ENCODE measurements at regions not wholly inside any gene's neighbourhood (a gene's known extent, or its start where the extent isn't known, plus 50 kb on each side); places are given as distances from the start of the nearest gene placed in this dataset.

DNA sequence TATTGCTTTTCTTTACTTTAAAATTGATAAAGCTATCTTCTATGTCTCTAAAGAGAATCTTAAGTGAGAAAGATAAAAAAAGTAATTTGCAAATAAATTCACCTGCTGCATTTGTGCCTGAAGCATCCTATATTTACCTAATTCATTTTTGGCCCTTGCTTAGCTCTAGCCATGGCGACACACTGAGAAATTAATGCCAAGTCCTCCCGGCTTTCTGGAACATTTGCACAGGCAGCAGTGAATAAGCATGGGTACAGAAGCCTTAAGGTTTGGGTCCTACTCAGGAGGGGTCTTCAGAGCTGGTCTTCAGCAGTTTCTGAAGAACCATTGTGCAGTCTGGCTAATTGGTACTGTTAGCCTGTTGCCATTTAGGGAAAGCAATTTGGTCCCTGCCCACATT lies 73.9 kb upstream of the ZEB2 start:
- DNase-seq = no peak

DNA sequence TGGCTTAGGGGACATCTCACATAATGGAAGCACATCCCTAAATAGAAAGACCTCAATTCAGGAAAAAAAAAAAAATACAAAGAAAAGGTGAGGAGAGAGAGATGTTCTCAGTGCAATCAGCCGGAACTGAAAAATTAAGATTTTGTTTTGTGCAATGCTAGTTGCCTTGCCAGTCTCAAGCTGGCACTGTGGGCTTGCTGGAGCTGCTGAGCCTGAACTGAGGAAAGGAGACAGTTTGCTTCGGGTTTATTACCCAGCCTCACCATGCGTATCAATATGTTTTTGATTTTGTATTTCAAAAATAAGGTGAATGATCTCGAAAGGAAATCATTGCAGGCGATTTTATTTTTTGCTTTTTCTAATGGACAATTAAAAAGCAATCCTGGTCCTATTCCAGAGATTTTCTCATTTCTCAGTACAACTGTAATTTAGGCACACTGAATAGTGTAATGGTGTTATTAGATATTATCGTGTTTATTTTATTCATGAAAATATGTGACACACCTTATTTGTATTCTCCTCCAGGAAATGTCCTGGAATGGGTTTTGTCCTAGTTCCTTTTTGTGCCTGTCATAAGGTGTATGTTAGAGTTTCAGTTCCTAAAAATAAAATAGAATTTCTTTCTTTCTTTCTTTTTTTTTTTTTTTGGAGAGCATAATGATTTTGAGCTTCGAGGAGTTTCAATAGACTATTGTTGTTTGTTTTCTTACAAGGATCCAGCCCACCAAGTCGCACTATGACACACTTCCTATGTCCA lies 72.8 kb upstream of the ZEB2 start:
- DNase-seq = no peak

DNA sequence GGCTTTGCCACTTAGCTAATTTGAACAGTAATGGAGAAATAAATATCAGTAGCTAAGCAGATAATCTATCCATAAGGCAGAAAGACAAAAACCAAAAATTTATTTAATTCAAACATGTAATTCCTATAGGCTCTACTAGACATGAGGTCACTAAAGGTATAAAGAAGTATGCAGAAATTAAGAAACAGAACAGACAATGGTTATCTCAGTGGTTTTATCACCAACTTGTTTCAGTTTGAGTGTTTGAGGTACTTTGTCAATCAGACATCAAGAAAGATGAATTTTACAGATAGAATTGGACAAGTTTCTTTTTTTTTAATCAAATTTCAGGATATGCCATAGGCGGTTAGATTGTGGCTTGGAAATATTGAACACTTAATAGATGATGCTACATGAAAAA lies 67.4 kb upstream of the ZEB2 start:
- no peak for DNase-seq

DNA sequence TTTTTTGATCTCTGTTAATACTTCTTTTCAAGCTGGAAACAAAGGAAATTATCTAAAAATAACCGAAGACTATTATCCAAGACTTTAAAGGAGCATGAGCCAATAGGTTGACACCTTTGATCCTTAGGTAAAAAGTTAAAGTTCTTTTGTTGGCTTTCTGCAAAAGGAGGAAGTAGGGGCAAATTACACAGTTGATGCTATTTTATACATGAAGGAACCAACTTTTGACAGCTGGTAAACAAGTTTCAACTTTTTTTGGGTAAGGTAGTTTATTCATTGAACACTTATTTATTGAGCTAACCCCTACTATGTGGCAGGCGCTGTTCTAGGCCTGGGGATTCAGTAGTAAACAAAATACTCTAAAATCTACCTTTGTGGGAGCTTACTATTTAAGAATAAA lies 66.6 kb upstream of the ZEB2 start:
- no peak for DNase-seq

DNA sequence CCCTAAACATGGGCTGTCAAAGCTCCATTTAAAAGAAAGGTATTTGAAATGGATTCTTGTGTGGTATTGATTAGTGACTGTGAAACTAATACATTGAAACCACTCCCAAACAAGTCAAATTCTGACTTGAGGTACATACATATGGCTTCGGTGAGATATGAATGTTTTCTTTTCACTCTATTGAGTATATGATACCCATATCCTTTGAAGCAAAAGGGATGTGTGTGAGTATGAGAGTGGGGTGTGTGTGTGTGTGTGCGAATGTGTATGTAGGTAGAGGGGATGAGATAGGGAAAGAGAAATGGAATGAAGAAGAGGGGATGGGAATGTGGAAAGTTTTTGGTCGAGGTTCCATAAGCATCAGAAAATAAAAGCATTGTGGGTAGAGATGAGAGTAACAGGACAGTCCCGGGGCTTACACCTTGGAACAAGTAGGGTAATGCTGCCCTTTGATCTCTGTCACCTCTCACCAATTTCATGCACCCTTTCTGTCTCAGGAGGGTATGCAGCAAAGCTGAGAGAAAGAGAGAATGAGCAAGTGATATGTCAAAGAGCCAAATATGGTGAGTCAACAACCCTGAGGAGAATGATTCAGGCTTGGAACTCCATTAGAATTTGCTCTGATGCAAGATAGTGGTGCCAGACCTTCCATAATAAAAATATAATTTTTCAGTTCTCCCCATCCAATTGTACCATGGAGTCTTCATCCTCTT lies 64.0 kb upstream of the ZEB2 start:
- DNase-seq = no peak

DNA sequence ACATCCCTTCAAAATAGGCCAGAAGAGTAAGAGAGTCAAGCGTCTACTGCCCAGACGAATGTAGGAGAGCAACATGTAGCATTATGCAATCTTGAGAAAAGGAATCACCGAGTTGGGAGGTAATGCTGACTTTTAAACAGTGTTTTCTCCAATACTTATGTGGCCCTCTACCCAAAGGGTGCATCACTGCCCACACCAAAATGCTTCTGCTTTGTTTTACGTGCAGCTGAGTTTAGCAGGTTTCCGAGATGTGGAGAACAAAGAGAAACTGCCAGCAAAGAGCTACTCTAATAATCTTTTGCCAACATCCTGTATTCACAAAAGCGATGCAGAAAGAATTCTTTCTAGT lies 63.4 kb upstream of the ZEB2 start:
- no peak for DNase-seq

DNA sequence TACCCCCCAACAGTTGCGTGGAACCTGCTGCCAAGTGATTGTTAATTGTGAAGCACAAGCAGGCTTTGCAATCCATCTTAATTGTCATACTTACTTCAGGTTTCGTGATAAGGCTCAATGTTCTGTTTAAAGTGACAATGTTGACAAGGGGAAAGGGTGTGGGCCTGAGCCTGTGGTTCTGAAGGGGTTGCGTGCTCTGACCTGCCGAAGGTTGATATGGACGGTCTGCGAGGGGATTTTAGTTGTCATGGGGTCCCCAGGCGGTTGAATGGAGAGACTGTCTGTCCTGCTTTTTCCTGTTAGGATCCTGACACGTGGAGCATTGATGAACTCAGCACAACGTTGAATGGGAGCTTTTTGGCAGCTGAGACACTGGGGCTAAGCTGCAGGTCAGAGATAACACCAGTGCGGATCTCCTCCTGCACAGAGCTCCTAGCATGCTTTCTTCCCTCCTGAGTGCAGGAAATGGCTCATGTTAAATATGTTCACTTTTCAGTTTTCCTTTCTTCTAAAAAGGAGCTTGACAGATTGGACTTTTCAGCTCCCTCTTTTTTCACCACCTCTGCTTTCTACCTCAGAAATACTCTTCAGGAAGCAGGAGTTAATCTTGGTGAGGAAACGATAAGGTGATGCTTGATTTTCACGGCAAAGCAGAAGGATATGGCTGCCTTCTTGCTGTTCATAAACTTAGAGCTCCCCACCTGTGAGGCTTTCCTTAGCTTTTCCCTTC lies 62.9 kb upstream of the ZEB2 start:
- no peak for DNase-seq

DNA sequence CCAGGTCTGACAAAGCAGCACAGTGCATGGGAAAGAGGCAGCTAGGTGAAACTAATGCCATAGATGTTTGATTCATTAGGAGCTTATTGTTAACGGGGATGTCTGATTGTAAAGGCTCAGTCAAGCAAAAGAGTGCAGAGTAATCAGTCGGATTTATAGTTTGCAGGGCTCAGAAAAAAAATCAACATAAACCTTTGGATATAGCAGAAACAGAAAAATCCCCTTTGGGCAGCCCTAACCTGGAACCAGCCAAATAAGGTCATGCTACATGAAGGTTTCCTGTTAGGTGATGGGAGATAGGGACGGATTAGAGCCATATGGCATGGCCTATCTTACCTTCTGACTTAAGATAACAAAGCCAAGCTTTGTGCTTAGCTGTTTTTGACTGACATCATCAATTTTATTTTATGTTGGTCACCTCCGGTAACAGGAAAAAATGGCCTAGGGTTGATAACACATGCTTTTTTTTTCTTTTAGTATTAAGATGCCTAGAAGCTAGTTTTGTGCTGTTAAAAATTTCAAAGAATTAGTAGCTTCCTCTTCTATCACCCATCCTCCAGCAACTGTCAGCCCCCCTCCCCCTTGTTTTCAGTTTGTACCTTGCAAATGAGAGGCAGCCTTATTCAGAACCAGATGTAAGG lies 60.7 kb upstream of the ZEB2 start:
- DNase-seq = no peak

DNA sequence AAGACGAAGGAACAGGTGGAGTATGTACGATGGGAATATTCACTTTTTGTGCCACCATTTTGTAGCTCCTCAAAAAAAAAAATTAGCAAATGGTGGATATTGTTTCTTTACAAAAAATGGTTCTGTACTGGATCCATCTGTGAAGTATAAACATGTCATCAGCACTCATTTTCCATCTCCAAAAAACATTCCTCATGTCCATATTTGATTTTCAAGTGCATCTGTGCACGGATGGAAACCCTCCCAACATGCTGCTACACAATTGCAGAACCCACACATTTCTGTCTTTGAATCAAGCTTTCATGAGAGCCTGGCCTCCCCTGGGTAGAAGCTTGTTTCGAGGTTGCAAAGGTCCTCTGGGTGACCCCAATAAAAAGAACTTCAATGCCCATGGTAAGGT lies 59.6 kb upstream of the ZEB2 start:
- DNase-seq = no peak

DNA sequence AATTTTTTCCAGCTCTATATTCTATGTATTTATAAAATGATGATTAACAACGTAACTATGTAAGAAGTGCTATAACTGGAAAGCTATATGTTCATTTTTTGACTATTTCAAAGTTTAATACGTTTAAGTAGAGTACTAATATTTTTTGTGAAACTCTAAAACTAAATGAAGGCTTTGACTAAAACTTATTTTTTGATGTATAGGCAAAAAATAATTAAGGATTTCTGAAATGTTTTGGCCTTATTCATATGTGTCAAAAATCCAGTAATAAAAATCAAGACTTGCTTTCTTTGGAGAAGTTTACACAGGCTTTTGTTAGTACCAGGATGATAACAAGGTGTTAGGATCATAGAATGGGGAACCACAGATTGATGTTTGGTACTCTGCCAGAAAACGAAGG lies 58.2 kb upstream of the ZEB2 start:
- peak; percentile 3 for DNase-seq

DNA sequence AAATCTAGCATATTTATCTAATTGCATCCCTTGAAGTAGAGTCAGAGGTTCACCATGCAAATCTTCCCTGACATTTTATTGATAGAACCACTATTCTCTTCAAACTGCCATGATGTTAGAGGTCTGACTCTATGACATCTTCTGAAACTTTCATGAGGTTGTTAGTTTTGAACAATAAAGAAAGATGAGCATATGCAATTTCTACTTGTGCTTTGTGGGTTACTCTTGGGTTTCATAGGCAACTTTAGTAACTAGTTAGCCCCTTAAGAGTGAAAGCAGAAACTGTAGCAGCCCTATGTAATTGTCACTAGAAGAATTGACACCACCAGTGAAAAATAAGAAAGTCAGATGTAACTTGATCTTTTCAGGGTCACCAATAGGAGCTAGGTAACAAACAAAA lies 53.1 kb upstream of the ZEB2 start:
- no peak for DNase-seq

DNA sequence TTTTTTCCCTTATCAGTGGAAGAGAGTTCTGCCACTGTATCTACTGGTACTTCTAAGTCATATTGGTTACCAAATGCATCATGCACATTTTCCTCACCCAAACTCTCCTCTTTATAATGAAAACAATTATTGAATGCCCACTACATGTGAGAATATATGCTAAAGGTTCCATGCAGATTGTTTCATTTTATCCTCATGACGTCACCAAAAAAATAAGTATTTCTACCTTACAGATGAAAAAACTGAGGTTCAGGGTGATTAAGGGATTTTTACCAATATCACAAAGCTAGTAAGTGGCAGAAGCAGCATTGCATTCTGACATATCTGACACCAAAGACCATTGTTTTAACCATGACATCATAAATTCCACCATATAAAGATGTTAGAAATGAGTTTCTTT lies 51.9 kb upstream of the ZEB2 start:
- DNase-seq = no peak

DNA sequence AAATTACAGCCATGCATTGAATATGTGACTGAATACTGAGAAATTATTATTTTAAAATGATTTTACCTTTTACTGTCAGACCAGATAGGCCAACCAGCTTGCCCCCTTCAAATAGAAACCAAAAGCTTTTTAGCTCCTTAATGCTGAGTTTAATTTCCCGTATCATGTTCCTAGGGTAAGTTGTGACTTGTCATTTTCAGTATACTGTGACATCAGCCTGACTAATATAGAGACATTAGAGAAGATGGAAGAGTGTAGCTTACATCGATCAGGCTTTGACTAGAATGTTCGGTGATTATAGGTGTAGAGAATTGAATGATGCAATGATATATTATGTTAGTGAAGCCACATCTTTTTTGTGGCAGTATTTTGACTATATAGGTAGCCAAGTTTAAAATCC lies 50.6 kb upstream of the ZEB2 start:
- DNase-seq = no peak

All from NCI-H1105 treated with DMSO at 0.1 percent for 48 hours (cell line).